Mucosa of gallbladder (tissue), 1 donor: ENCODE measurements at regions not wholly inside any gene's neighbourhood (a gene's known extent, or its start where the extent isn't known, plus 50 kb on each side); places are given as distances from the start of the nearest gene placed in this dataset.

Experiments
- DNase-seq: peaks from one replicate; pipeline ENCODE4 v3.0.0-alpha.2; 2020; ENCODE audit warnings: low spot score
- donor health status: DM: no; HTN: no; CAD: no.

DNA sequence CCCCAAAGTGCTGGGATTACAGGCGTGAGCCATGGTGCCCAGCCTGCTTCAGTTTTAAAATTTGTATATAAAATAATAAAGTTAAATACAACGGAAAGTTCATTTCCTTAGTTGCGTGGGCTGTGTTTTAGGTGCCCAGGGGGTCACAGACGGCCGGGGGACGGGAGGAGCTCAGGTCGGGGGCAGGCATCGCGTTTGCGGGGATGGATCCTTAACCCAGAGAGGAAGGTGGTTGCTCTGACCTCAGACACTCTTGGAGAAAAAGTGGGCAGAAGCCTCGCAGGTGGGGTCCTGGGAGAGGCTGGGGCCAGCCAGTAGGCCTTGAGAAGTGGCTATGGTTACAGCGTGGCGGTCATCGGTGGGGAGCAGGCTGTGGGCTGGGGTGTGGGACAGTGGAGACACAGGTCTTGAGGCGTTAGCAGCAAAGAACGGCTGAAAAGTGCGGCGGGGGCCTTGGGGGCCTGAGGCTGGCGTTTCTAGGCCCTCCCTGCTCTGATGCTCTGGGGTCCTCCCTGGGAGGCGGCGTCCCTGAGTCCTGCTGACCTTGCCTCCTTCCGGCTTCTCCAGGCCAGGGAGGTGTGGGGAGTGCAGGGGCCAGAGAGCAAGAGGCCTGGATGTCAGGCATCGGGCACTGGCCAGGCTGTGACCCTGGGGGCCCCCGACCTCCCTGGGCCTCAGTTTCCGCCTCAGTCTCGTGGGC, 54.4 kb downstream of the UNCX start:
- no peak for DNase-seq

DNA sequence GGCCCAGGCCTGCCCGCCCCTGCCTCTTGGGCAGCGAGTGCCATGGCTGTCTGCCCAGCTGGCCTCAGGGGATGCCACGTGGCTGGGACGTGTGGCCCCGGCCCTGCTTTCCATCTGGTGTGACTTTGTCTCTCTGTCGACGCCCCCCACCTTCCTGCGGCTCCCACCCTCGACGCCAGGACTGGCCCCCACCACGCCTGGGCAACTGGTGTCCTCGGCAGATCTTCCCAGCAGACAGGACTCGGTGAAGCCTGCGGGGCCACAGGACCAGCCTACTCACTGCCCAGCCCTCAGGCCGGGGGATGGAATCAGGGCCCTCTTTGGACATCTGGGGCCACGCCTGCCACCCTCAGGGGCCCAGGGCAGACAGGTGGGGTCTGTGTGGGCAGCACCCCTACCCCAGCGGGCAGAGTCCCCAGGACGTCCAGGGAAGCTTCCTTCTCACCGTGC, 55.1 kb downstream of the UNCX start:
- DNase-seq = no peak

DNA sequence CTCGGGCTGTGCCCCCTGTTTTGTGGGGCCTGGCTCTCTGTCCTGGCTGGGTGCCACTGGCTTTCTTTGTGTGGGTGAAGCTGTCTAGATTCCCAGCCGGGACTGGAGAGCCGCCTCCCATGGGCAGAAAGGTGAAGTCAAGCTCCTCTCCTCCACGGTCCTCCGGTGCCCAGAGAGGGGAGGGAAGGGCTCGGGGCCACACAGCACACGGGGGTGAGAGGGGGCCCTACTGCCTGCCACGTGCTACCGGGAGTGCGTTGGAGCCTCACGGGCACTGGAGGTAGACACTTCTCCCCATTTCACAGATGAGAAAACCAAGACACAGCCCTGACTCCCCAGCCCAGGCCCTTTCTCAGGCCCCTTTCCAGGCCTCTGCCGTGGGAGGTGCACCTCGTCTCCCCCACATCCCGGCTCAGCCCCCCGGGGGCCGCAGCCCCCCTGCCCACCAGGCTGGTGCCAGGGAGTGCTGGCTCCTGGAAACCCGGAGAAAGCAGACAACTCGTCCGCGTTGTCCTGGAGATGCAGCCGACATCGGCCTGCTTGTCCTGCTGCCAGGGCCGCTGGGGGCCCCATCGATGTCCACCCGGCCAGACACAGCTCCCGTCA, 55.8 kb downstream of the UNCX start:
- no peak for DNase-seq

DNA sequence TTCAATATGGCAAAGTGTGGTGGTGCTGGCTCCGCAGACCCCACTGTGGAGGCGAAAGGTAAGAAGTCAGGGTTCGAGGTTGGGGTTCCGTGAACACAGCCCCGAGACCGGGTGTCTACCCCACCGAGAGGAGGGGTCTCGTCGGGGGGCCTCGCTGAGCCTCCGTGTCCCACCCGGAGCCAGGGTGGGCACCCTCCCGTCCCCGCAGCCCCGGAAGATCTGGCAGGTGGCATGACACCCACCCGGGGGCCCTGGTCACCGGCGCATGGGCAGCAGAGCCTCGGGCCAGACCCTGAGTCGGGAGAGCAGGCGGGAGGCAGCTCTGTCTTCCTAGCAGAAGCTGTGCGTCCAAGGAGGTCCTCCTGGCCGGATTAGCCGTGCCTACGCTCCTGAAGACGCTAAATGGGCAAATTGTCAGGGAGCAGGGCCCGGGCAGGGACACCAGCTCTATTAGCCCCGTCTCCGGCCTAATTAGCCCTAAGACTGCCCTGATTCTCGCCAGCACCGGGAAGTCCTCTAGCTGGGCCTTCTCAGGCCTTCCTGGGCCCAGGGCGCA, 56.4 kb downstream of the UNCX start:
- no peak for DNase-seq

DNA sequence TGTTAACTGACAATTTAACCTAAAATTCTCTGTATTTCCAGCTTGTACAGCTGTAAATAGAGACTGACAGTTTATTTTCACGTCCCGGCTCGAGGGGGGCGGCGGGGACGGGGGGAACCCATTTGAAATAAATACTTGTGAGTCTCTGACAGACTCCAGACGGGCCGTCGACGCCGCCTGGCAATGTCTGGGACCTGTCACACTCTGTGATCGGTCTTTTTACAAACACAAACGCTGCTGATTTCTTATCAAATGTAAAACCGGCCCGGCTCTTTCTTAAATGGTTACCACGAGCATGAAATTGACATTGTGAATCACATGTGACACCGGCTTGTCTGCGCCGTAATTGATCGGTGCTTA, 57.0 kb downstream of the UNCX start:
- DNase-seq = no peak

GRCh38 chr7:1290026-1290678, 57.5 kb downstream of the UNCX start:
- no peak for DNase-seq

DNA sequence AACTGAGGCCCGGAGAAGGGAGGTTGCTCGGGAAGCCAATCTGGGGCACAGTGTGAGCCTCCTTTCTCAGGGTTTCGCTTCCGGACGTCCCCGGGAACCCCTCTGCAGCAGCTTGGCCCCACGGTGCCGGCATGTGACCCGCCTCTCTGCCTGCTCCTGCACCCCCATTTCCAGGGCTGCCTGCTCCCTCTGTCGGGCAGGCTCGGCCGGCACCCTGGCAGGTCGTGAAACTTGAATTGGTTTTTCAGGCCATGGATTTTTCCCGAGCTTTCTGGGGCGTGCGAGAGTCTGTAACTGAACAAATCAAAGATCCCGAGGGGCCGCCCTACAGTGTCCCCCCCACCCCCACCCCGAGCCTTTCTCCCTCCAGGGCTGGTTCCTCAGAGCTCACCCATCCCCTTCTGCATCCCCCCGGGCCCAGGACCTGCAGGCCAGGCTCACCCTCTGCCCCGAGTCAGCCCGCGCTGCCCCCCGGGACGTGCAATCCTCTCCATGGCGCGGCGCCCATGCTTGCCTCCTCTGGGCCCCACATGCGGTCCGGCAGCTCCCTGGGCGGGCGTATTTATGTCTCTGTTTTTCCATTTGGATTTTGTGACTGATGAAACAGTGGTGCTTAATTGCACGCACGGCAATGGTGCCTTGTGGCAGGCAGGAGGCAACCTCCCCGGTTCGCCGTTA, 58.1 kb downstream of the UNCX start:
- DNase-seq = no peak

- no peak for DNase-seq
Observed at GRCh38 chr7:1291357-1291689, 58.7 kb downstream of the UNCX start.

DNA sequence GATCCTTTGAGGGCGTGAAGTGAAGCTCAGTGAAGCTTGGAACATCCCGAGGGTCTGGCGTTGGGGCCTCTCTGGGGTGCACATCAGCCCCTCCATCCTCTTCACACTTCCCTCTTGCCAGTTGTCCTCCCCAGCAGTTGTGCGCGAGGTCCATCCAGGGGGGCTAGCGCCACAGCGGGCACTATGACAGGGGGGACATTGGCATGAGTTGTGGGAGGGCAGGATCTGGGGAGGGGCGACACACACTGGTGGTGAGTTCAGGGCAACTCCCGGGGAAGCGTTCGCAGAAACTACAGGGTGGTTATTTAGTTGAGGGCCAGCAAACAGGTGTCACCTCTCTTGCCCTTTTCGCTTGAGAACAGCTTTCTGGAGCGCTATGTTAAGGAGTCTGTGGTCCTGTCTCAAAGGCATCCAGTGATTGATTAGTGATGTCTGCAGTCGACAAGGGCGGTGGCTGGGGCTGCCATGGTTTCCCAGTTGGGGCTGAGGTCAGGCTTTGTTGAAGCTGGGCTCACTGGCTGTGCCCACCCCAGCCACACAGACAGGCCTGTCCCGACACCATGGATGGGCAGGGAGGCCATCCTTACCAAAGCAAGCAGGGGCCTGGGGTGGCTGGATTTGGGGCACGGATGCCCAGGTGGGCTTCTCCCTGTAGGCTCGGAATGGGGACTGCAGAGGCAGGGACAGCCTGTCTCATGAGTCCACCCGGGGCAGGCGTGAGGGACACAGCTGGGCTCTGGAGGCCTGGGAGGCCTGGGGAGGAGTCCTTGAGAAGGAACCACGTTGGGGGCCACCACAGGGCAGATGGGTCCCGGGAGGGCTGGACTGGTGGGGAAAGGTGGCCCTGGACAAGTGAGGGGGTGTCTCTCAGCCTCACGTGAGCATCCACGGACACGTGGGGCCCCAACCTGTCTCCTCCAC, 59.4 kb downstream of the UNCX start:
- DNase-seq = no peak

DNA sequence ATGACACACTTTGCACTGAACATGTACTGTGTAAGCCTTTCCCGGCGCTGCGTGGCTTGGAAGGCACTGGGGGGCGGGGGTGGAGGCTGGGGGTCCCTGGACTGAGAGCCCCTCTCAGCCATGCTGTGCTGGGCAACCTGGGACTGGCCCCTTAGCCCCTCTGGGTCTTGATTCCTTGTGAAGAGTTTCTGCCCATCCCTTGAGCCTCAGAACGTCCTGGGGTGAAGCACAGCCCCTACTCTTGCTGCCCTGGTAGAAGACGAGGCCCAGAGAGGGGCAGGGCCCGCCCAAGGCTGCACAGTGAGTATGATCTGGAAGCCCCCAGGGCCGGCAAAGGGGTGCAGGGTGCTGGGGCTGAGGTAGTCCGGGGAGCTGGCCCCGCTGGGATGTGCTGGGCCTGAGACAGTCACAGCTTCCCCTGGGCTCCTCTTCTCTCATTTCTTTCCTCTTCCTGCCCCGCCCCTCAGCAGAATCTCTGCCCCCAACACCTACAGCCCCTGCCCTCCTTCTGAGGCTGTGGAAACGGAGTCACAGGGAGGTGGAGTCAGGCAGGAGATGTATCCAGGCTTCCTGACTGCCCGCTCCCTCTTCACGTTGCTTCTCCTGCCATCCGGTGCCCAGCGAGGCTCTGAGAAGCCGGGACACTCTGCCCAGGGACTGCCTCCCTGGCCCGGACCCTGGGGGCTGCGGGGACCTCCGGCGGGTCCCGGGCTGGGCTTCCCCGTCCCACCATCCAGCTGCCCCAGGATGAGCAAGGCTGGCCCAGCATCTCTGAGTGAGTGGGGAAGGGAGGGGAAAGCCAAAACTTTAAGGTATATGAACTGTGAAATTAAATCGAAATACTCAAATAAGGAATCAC, 60.5 kb downstream of the UNCX start:
- DNase-seq = no peak

DNA sequence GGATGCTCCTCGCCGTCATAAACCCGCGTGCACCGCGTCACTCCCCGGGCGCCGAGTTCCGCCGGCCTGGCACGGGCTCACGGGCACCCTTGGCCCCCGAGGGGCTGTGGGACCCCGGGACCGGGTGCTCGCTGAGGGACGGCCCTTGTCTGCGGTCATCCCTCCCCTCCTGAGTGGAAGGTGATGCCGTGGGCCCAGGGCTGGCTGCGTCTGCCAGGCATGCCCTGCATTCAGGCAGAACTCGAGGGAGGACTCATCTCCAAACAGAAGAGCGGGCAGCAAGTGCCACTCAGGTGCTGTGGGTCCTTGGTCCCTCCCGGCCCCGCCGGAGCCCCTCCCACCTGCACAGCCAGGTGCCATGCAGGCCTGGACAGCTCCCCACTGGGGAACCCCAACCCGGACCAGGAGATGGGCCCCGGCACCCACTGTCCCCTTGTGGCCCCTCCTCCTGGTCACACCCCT, 61.3 kb downstream of the UNCX start:
- no peak for DNase-seq

- no peak for DNase-seq
Observed at GRCh38 chr7:1295776-1296355, 63.2 kb downstream of the UNCX start.

GRCh38 chr7:1296356-1296981, 63.8 kb downstream of the UNCX start:
- DNase-seq = no peak

GRCh38 chr7:1297017-1297960, 64.6 kb downstream of the UNCX start:
- DNase-seq = no peak

- no peak for DNase-seq
Observed at GRCh38 chr7:1298051-1298930, 65.6 kb downstream of the UNCX start.

- DNase-seq = no peak
Observed at GRCh38 chr7:1298931-1299885, 66.5 kb downstream of the UNCX start.
